GM18508 (cell line): ENCODE measurements at regions not wholly inside any gene's neighbourhood (a gene's known extent, or its start where the extent isn't known, plus 50 kb on each side); places are given as distances from the start of the nearest gene placed in this dataset.
"Not testable (repeated sequence)": the region's sequence is repeated elsewhere in the genome, so short reads cannot be mapped to it uniquely, and the experiment has no call there.

Experiments used
- ATAC-seq: cut with Tn5 transposase; IDR thresholded peaks from one replicate; pipeline ENCODE4 v1.9.1; 2021; ENCODE audit warnings: moderate number of reproducible peaks; ENCODE audit not compliant: insufficient read depth, unreplicated experiment

GRCh38 chr15:53068636-53069035, 278.5 kb upstream of the ONECUT1 start:
- ATAC-seq: no peak

GRCh38 chr15:53059273-53060043, 269.3 kb upstream of the ONECUT1 start:
- no peak for ATAC-seq

- ATAC-seq: no peak
These were observed 256.1 kb upstream of the ONECUT1 start for GRCh38 chr15:53046153-53046790.

GRCh38 chr15:53038655-53038941, 248.5 kb upstream of the ONECUT1 start:
- no peak for ATAC-seq

GRCh38 chr15:53037904-53038654, 247.9 kb upstream of the ONECUT1 start:
- no peak for ATAC-seq

- no peak for ATAC-seq
These were observed 246.5 kb upstream of the ONECUT1 start for GRCh38 chr15:53036641-53037040.

- no peak for ATAC-seq
These were observed 244.7 kb upstream of the ONECUT1 start for GRCh38 chr15:53034767-53035245.

GRCh38 chr15:53033709-53034108, 243.6 kb upstream of the ONECUT1 start:
- ATAC-seq: no peak

GRCh38 chr15:53031469-53031868, 241.3 kb upstream of the ONECUT1 start:
- ATAC-seq: no peak

- ATAC-seq: no peak
These were observed 232.7 kb upstream of the ONECUT1 start for GRCh38 chr15:53022788-53023187.

GRCh38 chr15:53013329-53013728, 223.2 kb upstream of the ONECUT1 start:
- no peak for ATAC-seq

- ATAC-seq: not testable (repeated sequence)
These were observed 221.6 kb upstream of the ONECUT1 start for GRCh38 chr15:53011779-53012178.

- no peak for ATAC-seq
These were observed 219.0 kb upstream of the ONECUT1 start for GRCh38 chr15:53009093-53009492.

- no peak for ATAC-seq
These were observed 210.3 kb upstream of the ONECUT1 start for GRCh38 chr15:53000409-53000808.

- no peak for ATAC-seq
These were observed 207.0 kb upstream of the ONECUT1 start for GRCh38 chr15:52997123-52997522.

- no peak for ATAC-seq
These were observed 204.2 kb upstream of the ONECUT1 start for GRCh38 chr15:52994290-52994689.

- no peak for ATAC-seq
These were observed 194.4 kb upstream of the ONECUT1 start for GRCh38 chr15:52984507-52984906.

- ATAC-seq: no peak
These were observed 190.3 kb upstream of the ONECUT1 start for GRCh38 chr15:52980446-52980845.

- ATAC-seq: no peak
These were observed 186.5 kb upstream of the ONECUT1 start for GRCh38 chr15:52976516-52977075.

GRCh38 chr15:52975941-52976449, 185.9 kb upstream of the ONECUT1 start:
- no peak for ATAC-seq

GRCh38 chr15:52963865-52964264, 173.7 kb upstream of the ONECUT1 start:
- ATAC-seq: no peak
